Islet precursor cell (in vitro differentiated cells): ENCODE measurements at regions not wholly inside any gene's neighbourhood (a gene's known extent, or its start where the extent isn't known, plus 50 kb on each side); places are given as distances from the start of the nearest gene placed in this dataset.
"Not testable (repeated sequence)": the region's sequence is repeated elsewhere in the genome, so short reads cannot be mapped to it uniquely, and the experiment has no call there.

Source experiments
- DNase-seq: peaks from one replicate; pipeline ENCODE4 v3.0.0-alpha.2; 2018

DNA sequence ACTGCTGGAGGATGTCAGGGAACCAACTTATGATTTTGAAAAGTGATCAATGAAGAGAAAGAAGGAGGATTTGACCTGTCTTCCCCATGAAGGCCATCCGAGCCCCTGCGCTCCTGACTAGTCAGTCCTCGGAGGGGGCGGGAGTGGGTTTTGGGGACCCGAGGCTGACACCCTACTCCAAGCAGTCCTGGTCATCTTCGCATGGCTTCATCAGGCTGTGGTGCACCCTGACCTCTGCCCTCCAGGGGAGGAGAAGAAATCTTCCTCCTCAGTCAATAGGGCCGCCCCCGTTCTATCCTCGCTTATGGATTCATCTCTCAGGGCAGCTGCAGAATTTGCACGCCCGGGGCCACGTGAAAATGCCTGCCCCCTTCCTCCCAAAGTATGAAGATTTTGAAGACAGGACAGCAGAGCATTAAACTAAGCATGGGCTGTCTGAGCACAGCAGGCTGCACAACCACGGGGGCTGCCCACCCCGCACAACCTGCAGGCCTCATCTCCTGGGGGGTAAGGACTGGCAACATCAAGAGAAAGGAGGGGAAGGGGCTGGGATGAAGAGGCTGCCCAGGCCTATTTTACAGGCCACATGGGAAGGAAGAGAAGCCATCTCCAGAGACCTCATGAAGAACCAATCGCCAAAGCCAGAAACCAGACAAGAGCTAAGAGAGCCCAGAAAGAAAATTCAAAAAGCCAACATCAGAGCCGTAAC lies 138.1 kb upstream of the PHACTR3 start:
- no peak for DNase-seq

- DNase-seq: no peak
These were observed 135.5 kb upstream of the PHACTR3 start for GRCh38 chr20:59468831-59469230.

GRCh38 chr20:59469267-59470252 lies 134.8 kb upstream of the PHACTR3 start:
- DNase-seq: no peak

DNA sequence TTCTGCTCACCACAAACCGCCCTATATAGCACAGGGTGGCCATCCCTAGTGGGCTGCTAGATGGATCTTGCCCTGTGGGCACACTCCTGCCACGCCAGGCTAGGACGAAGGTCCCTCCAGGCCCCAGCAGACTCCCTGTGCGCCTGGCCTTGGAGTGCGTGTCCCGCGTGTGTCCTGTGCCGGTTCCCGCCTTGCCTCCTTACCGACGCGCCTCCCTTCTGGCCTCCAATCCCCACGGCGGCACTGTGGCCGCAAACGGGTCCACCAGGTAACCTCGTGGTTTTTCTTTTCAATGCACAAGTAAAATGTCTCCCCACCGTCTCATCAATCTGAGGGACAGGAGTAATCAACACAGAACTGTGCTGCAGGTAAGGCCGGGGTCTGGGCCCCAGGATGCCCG lies 133.8 kb upstream of the PHACTR3 start:
- DNase-seq: no peak

DNA sequence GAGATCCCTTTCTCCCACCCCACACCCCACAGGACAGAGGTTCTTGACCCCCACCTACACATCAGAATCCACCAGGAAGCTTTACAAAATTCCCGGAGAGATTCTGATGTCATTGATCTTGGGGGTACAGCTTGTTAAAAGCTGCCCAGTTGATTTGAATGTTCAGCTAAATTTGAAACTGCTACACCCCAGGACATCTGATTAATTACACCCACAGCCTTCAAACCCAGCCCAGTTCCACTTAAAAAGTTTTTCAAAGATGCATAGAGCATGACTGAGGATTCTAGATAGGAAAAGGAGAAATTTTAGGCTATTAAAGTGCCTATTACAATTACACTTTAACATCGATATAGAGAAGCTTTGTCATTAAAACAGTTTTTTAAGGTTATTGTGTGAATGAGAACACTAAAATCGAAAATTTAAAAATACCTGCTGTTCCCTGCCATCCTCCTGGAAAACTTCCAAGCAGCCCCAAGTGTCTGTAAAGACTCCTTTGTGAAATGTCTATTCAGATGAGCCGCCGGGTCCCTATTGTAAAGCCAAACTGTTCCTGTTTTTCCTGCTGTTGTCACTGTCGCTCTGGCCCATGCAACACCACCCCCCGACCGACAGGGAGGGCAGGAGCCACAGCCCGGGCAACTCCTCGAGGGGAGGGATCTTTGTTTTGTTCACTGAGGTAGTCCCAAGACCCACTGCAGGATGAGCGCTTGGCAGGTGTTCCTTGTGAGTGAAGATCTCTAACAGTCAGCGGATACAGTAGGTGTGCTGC lies 132.5 kb upstream of the PHACTR3 start:
- DNase-seq: no peak

DNA sequence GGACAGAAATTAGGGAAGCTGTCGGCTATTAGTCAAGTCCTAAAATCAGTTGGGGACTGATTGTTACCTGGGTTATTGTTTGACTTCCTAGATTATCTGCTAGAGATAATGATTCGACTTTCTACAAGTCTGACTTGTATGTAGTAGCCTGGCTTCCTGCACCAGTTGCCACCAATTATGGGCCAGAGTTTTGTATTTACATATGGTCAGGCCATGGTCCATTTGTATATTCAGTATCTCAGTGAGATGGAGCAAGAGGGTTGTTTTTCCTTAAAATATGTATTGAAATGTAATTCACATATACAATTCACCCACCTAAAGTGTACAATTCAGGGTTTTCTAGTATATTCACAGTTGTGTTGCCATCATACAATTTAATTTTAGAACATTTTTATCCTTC lies 130.6 kb upstream of the PHACTR3 start:
- DNase-seq: no peak

GRCh38 chr20:59481067-59481466 lies 123.3 kb upstream of the PHACTR3 start:
- DNase-seq: no peak

GRCh38 chr20:59481477-59482018 lies 122.8 kb upstream of the PHACTR3 start:
- DNase-seq: no peak

DNA sequence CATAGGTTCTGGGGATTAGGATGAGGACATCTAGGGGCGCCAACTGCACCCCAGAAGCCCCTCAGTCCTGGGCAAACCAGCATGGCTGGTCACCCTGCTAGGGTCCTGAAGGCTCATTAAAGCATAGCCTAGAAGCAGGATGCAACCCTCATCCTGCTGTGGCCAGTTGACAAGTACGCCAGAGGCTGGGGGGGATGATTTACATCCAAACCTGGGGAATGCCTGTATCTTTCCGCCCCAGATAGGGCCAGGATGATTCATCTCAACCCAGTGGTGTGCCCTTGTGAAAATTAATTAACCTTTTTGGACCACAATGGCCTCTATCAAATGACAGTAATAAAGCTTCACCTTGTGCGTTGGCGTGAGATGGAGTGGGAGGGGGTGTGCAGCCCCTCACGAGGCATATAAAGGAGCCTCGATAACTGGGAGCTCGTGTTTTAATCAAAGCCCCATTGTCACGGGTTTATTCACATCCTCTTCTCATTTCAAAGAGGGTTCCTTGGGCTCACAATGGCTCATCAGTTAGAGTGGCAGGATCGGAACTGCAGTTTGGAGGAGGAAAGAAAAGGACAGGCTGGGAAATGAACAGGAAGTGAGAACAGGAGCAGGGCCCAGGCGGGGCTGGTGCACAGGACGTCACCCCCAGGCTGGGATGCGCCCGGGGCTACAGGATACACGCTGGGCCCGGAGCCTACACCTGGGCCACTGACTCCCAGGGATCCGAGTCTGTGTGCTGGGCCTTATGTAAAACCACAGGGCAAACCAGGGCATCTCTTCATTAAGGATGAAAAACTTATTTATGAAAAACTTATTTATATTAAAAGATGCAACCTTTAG lies 121.8 kb upstream of the PHACTR3 start:
- DNase-seq: peak; percentile 32

DNA sequence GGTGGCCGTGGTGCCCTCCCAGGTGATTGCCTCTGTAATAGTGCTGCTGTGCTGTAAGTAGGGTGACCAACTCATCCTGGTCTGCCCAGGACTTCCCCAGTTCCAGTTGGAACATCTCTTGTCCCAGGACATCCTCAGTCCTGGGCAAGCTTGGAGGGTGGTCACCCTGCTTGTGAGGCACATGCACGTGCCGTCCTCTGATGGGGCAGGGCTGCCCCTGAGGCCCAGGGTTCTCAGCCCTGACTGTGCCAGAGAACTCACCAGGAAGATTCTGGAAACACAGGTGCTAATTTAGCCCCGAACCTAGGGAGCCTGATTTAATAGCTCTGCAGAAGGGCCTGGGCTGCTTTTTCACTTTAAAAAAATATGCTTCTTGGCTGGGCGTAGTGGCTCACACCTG lies 120.9 kb upstream of the PHACTR3 start:
- DNase-seq: peak; percentile 29

- peak; percentile 41 for DNase-seq
These were observed 120.1 kb upstream of the PHACTR3 start for GRCh38 chr20:59484228-59484627.

GRCh38 chr20:59485576-59486454 lies 118.5 kb upstream of the PHACTR3 start:
- DNase-seq: no peak

GRCh38 chr20:59488459-59488858 lies 115.9 kb upstream of the PHACTR3 start:
- not testable (repeated sequence) for DNase-seq

GRCh38 chr20:59490196-59491004 lies 113.9 kb upstream of the PHACTR3 start:
- not testable (repeated sequence) for DNase-seq

- DNase-seq: no peak
These were observed 112.5 kb upstream of the PHACTR3 start for GRCh38 chr20:59491884-59492283.

DNA sequence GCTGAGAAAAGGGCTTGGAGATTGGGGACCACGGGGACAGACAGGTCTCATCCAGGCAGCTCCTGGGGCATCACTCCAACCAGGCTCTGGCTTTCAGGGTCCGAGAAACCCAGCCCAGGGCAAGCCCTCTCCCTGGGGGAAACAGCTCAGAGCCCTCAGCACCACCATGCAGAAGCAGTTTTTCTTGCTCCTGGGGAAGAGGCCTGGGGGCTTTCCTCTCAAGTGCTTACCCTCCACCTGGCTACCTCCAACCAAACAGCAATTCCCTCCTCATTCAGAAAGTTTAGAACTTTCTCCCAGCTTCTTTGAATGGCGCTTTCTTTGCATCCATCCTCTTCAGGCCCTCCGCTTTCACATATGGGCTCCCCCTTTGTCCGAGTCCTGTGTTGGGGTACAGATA lies 110.4 kb upstream of the PHACTR3 start:
- DNase-seq: no peak

GRCh38 chr20:59495166-59495565 lies 109.2 kb upstream of the PHACTR3 start:
- no peak for DNase-seq

- peak; percentile 87 for DNase-seq
These were observed 108.3 kb upstream of the PHACTR3 start for GRCh38 chr20:59495894-59496510.

GRCh38 chr20:59498291-59498690 lies 106.0 kb upstream of the PHACTR3 start:
- DNase-seq: no peak

- no peak for DNase-seq
These were observed 104.5 kb upstream of the PHACTR3 start for GRCh38 chr20:59499863-59500262.
